C1 segment of cervical spinal cord (tissue), 14 donors: ENCODE measurements at regions not wholly inside any gene's neighbourhood (a gene's known extent, or its start where the extent isn't known, plus 50 kb on each side); places are given as distances from the start of the nearest gene placed in this dataset.

ENCODE experiments used
- DNase-seq, 14 donors: peaks; one replicate each; lab custom pipeline; 2025; lab: John Stamatoyannopoulos, UW

DNA sequence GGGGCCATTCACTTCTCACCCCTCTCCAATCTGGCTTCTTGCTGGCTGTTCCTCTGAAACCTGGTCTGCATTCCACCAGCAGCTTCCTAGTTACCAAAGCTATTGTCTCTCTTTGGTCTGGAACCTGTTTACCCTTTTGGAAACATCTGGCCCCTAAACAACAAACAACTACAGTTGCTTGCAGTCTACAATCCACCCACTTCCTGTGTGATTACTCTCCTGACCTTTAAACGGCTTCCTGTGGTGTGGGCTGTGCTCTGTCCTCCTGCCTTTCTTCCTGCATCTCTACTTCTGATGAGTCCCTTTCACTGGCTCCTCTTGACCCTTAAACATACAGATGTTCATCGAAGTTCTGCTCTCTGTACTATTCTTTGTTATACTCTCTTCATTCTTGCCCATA lies 303.8 kb downstream of the TDRD15 start:
- no peak for DNase-seq

DNA sequence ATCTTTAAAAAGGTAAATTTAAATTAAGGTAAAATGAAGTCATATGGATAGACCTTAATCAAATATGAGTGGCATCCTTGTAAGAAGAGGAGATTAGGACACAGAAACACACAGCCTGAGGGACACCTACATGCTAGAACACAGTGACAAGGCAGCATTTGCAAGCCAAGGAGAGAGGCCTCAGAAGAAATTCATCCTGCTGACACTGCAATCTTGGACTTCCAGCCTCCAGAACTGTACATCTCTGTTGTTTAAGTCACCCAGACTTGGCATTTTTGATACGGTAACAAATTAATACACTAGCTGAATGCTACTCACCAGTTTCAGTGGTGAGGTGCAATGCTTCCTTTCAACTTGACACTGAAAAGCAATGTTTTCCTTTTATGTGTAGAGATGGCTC lies 305.0 kb downstream of the TDRD15 start:
- no peak for DNase-seq

DNA sequence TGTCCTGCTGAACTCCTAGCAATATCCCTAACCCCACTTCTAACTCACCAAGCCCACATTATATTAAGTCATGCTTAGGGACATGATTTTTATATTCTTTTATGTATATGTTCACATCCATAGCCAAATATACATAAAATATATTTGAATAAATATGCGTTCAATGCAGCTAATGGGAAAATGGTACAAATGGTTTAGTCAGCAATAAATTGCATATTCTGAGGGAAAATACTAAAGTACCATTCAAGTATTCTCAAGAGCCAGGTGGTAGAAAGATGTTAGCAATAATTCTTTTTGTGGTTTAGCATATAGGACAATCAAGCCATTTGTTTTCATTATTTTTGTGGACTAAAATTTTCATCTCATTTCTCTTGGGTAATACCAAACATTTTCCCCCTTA lies 306.0 kb downstream of the TDRD15 start:
- no peak for DNase-seq

DNA sequence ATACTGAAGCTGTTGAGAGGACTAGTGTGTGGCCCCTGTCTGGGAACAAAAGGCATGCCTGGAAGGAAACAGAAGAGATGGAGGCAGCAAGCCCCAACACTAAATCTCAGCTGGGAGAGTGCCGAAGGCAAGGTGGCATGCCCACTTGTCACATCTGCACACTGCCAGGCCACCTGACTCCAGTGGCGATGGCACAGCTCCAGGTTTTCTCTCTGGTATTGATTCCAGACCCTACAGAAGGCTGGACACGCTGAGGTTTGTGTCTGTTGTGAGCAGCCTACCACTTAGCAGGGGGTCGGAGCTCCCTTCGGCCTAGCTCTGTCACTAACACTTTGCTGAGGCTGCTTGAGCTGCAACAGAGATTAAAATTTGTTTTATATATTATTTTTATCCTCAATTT lies 307.3 kb downstream of the TDRD15 start:
- no peak for DNase-seq

DNA sequence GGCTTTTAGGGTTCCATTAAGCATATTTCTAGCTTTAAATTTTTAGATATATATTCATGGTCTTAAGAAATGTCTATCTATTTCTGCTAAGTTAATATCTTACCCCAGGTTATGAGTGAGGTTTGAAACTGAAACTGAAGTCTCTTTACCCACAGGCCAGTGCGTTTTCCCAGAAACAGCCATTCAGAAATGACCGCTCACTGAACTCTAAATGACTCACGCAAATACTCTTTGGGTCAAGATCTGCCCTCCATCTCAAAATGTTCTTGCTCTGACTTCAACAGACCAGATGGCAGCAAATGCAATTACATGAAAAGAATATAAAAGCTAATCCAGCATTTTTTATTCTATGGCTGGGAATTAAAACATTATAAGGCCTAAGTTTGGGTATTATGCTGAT lies 315.2 kb downstream of the TDRD15 start:
- no peak for DNase-seq

DNA sequence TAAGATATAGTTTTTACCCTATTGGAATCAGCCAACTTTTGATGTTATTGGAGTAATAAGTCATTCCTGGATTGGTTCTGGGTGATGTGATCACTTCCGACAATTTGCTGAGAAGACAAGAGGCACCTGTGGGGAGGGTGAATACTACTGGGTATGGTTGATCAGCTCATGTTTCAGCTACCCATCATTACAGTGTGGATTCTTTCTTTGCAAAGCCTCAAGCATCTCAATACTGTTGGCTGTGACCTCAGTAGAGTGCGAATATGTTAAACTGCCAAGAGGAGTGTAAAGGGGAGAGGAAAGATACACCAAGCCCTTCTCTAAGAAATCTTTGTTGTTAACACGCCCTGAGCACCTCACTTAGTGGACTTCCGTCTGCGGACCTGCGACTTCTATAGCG lies 317.7 kb downstream of the TDRD15 start:
- no peak for DNase-seq

DNA sequence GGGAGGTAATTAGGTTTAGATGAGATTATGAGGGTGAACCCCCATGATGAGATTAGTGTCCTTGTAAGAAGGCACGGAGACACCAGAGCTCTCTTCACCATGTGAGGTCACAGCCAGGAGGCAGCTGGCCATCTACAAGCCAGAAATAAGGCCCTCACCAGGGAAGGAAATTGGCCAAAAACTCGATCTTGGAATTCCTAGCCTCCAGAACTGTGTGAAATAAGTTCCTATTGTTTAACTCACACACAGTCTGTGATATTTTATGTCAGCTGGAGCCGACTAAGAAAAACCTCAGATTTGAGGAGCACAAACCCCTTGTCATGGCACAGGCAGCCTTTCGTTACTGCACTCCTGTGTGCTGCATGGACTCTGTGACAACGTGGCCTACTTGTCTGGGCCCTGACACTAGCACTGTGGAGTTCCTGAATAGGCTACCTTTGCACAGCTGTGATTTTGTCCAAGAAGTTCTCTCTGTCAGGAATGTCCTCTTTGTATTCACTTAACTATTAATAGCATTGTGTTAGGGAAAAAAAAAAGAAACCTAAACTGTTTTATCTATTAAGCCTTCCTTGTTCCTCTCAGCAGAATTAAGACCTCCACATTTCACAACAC lies 319.8 kb downstream of the TDRD15 start:
- DNase-seq: no peak

DNA sequence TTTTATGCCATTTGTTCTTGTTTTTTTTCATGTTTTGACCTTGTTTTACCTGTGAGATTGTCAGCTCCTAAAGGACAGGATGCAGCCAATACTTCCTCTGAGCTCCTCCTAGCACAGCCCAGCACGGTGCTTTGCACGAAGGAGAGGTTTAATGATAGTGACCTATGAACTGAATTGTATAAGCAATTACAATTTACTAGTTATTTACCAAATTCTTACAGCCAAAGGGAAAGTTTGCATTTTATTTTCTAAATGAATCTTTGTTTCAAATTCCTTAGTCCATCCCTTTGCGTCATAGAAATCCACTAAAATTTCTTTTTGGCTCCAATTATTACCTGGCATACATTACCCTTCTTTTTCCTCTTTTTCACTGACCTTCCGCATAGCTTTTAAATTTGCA lies 326.1 kb downstream of the TDRD15 start:
- DNase-seq: no peak

- DNase-seq: no peak
These were observed 327.6 kb downstream of the TDRD15 start for GRCh38 chr2:21451403-21451802.

GRCh38 chr2:21452263-21452662 lies 328.5 kb downstream of the TDRD15 start:
- DNase-seq: no peak

- no peak for DNase-seq
These were observed 328.9 kb downstream of the TDRD15 start for GRCh38 chr2:21452678-21453077.

DNA sequence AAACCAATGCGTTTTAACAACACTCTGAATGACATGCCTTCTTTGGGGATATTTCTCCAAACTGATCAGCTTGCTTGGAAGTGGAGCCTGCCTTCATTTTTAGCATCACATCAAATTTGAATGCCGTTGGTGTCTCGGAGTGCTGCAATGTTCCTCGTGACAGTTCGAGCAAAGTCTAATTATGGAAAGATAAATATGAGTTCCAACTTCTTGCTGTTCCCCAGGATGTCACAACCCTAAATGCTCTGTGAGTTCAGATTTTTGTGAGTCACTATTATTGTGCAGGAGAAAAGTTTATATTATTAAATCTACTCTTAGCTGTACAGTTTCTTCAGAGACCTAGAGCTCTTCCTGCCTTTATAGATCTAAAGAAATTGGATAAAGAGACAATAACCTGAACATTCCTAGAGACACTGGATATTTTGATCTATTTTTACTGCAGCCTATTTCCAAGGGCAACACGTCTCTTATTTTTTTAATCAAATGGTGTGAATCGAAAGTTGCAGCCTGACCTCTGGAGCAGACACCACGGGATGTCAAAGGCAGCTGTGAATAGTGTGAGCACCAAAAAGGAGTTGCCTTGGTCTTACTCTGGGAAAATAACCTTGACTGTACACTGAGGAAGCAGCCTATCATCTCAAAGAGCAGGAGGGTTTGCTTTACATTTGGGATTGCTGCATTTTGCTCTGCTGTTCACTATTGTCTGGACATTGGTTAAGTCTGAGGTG lies 330.1 kb downstream of the TDRD15 start:
- no peak for DNase-seq

DNA sequence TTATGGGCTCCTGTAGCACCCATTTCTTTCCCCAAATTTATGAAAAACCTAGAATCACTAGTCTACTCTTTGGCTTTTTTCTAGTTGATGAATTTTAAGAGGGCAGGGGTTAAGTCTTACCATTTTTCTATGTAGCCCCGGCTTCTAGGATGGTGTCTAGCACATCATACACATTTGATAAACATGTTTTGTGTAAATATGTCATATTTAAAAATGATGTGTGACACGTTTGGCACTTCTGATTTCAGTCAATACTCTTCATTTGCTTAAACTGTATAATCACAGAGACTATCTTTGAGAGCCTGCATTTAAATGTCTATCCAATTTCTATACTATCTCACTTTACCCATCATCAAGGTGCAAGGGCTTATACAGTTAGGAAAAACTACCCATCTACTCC lies 331.1 kb downstream of the TDRD15 start:
- no peak for DNase-seq

DNA sequence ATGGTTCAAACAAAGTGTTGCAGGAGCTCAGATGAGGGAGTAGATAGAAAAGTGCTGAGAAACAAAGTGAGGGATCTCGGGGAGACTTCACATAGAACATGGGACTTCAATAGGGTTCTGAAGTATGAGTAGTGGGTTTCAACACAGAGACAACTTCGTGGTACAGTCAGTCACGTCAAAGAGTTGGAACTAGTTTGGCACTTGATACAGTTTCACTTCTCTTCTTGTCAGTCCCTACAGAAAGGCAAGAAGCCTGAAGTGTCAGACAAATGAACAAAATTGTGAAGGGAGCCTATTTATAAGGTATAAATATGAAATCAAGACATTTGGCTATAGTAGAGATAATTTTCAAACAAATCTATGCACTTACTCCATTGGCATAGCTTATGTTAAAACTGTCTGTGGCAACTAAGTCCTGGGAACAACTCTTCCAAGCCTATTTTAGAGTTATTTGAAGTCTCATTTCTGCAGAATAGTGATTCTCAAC lies 338.0 kb downstream of the TDRD15 start:
- no peak for DNase-seq

DNA sequence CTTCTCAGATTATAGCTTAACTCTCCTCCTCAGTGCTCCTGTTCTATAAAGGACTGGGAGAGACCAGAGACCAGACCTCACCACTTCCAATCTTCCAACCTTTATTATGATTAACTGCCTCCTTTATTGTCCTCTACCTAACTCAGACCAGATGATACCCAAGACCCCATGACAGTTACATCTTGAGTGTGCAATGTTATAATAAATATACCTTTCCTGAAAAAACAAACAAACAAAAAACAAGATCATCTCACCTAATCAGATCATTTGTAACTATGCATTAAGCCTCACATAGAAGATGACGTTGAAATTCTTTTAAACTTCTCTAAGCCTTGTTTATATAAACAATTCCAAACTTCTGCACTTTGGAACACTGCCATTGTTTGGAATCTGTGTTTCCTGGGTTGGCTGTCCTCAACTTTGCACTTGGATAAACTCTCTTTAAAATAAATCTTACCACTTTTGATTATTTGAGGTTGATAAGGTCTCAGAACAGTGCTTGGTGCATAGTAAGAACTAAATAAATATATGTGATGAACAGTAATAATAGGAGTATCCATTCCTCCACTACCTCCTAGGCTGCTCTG lies 342.7 kb downstream of the TDRD15 start:
- DNase-seq: no peak

DNA sequence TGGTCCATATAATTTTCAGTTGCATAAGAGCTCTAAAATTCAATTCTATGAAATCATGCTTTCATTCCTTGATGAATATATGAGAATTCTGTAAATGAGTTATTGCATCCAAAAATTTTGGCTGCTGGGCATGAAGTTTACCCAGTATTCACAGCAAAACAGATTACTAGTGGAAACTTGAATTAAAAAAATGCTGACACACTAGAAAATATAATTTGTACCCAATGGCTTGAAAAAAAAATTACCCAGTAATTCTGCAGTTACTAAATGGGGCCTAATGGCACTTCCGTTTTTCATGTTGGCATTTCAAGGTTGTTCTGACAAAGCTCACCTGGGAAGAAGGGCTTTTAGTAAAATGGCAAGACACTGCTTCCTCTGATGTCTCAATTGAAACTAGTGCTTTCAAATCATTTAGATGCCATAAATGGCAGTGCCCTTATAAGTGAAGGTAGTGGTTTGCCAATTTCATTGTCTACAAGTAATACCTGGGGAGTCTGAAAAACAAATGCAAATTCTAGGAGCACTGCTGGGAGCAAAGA lies 343.6 kb downstream of the TDRD15 start:
- no peak for DNase-seq

- DNase-seq: no peak
These were observed 344.1 kb downstream of the TDRD15 start for GRCh38 chr2:21467910-21468309.

DNA sequence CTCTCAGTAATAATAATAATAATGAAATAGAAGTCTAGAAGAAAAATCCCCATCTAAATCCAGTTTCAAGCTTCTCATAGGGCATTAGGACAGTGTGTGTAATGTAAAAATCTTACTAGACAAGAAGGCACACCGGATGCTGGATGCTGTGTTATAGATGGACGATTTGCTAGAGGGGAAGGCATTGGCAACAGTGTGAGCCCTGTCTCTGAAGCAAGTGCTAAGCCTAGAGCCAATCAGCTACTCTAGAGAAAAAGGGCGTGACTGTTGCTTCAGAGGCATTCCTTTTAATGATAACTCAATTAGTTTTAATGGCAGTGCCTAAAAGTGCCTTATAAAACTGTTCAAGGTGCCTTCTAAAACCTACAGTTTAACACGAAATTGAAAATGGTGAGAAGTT lies 344.9 kb downstream of the TDRD15 start:
- no peak for DNase-seq

- DNase-seq: no peak
These were observed 345.4 kb downstream of the TDRD15 start for GRCh38 chr2:21469158-21469557.

GRCh38 chr2:21469564-21469963 lies 345.8 kb downstream of the TDRD15 start:
- DNase-seq: no peak

- no peak for DNase-seq
These were observed 356.4 kb downstream of the TDRD15 start for GRCh38 chr2:21480162-21480561.

DNA sequence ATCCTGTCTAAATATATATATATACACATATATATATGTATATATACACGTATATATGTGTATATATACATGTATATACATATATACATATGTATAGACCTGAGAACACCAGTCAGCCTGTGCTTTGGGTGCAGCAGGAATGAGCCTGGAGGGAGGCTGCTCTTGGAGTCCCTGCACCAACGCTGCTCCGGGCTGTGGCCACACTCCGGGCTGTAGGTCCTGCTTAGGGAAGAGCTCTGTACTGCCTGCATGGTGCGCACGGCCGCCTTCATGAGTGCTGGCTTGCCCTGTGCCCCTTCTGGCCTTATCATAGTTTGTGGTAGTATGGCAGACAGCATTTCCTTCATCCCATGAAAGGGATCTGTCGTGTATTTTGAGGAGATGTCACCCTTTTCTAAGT lies 360.9 kb downstream of the TDRD15 start:
- DNase-seq: no peak

DNA sequence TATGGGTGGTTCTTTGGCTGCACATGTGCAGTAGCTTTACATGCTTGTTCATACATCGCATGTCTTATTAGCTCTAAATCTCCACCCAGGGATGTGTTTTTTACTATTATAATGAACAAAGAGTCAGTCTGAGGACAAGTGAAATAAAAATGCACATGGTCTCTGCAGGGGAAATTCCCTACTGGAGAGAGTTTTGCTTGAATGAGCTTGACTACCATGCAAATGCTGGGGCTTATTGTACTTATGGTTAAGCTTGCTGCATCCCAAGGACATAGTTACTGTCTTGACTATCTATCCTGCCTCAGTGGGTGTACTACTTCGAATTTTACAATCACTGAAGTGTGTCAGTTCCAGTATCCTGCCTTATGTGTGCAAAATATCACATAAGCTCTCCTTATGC lies 362.7 kb downstream of the TDRD15 start:
- no peak for DNase-seq
